ENCODE measurements at regions not wholly inside any gene's neighbourhood (a gene's known extent, or its start where the extent isn't known, plus 50 kb on each side); places are given as distances from the start of the nearest gene placed in this dataset.
"Not testable (repeated sequence)": the region's sequence is repeated elsewhere in the genome, so short reads cannot be mapped to it uniquely, and the experiment has no call there.

DNA sequence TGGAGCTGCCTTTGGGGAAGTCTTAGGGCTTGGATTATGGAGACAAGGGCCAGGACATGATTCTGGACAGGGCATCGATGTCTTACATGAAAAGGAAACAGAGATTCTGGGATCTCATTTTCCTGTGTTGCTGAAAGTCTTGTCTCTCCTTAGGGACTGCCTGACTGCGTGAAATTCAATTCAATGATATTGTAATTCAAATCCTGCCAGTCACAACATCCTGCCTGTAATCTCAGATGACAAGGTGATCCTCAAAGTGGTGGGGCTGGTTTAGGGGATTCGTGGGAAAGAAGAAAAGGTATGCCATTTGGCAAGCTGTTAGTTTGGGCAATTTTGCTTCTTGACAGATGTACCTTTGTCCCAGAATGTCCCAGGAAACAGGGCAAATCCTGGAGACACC is 129.1 kb downstream of the KBTBD8 start:
- DNase-seq = no peak
- in situ Hi-C loops (cut with MboI; ENCODE audit: low pct_unique_long_range_greater_than_20kb, low sequenced_read_pairs) = no loop called here

DNA sequence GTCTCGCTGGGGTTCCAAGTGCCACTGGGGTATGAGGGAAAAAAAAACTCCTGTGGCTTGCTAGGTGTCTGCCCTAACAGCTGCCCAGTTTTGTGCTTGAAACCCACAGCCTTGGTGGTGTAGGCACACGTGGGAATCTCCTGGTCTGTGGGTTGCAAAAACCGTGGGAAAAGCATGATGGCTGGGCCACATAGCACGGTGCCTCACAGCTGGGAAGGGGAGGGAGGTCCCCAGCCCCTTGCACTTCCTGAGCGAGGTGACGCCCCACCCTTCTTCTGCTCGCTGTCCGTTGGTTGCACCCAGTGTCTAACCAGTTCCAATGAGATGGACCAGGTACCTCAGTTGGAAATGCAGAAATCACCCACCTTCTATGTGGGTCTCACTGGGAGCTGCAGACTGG is 144.3 kb downstream of the KBTBD8 start:
- in situ Hi-C loops (cut with MboI; ENCODE audit: low pct_unique_long_range_greater_than_20kb, low sequenced_read_pairs) = no loop called here
- DNase-seq = no peak

DNA sequence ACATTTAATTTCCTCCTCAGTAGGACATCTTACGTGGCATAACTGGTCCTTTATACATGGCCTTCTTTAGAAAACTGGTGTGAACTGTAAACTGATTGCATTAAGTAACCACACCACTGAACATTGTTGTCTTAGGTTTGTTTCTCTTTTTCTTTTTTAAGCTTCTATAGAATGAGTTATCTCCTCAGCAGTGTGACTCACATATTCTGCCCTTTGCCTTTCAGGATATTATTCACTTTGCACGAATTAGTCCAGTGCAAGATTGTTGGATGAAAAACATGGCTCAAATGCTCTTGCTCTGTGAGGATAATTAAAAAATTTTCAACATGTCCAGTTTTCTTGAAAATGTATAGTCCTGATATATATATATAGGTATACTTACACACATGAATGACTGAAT is 147.6 kb downstream of the KBTBD8 start:
- DNase-seq = no peak
- in situ Hi-C loops (cut with MboI; ENCODE audit: low pct_unique_long_range_greater_than_20kb, low sequenced_read_pairs) = no loop called here

DNA sequence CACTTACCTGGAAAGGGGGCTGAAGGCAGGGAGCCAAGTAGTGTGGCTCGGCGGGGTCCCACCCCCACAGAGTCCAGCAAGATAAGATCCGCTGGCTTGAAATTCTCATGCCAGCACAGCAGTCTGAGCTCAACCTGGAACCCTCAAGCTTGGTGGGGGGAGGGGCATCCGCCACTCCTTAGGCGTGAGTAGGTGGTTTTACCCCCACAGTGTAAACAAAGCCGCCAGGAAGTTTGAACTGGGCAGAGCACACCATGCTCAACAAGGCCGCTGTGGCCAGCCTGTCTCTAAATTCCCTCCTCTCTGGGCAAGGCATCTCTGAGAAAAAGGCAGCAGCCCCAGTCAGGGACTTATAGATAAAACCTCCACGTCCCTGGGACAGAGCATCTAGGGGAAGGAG is 156.3 kb downstream of the KBTBD8 start:
- in situ Hi-C loops (cut with MboI; ENCODE audit: low pct_unique_long_range_greater_than_20kb, low sequenced_read_pairs) = no loop called here
- DNase-seq = no peak

DNA sequence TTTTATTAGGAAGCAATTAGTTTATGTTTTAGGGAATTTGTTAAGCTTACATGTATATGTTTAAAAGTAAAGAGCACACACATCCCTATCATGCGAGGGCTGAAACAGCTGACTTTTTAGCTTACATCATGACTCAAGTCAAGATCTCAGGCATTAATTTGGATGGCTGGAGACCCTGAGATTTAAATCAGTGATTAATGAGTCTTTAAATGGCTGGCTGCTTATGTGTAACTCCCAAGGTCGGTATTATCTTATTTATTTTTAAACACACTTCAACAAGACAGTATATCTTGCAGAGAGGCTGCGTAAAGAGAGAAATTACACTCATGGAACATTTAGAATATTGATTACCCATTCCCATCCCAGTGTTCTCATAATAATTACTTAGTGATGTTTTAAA is 169.4 kb downstream of the KBTBD8 start:
- no peak for DNase-seq
- in situ Hi-C loops (cut with MboI; ENCODE audit: low pct_unique_long_range_greater_than_20kb, low sequenced_read_pairs) = no loop called here

DNA sequence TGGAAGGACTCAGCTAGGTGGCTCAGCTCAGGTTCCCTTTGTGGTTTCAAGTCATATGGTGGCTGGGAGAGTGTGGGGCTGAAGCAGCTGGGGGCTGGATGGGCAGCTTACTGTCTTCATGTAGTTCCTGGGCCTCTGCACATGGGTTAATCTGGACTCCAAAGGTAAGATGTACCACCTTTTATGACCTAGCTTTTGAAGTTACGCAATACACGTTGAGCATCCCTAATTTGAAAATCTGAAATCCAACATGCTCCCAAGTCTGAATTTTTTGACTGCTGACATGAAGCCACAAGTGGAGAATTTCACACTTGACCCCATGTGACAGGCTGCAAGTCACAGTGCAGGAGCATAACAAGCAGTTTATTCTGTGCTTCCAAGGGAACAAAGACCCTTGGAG is 173.7 kb downstream of the KBTBD8 start:
- DNase-seq = no peak
- in situ Hi-C loops (cut with MboI; ENCODE audit: low pct_unique_long_range_greater_than_20kb, low sequenced_read_pairs) = no loop called here

DNA sequence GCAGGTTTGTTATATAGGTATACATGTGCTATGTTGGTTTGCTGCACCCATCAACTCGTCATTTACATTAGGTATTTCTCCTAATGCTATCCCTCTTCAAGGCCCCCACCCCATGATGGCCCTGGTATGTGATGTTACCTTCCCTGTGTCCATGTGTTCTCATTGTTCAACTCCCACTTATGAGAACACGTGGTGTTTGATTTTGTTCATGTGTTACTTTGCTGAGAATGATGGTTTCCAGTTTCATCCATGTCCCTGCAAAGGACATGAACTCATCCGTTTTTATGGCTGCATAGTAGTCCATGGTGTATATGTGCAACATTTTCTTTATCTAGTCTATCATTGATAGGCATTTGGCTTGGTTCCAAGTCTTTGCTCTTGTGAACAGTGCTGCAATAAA is 175.0 kb downstream of the KBTBD8 start:
- in situ Hi-C loops (cut with MboI; ENCODE audit: low pct_unique_long_range_greater_than_20kb, low sequenced_read_pairs) = not testable (repeated sequence)

DNA sequence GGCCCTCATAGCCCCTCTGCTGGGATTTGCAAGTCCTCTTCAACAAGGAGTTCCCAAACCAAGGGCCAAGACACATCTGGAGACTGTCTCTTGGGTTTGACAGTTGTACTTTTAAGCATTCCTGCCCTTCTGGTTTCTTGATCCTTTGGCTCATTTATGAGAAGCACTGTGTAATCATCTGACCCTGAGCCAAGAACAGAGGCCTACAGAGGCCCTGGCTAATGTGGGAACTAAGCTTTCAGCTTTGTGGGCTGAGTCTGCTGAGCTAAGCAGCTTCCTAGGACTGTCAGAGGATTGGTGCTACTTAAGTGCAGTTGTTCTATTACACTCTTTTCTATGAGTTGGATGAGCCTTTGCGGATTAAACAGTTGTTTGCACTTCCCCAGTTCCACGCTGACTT is 178.3 kb downstream of the KBTBD8 start:
- DNase-seq = no peak
- in situ Hi-C loops (cut with MboI; ENCODE audit: low pct_unique_long_range_greater_than_20kb, low sequenced_read_pairs) = no loop called here

More for the DNA sequence above, 175.0 kb downstream of the KBTBD8 start:
- DNase-seq = not testable (repeated sequence)

DNA sequence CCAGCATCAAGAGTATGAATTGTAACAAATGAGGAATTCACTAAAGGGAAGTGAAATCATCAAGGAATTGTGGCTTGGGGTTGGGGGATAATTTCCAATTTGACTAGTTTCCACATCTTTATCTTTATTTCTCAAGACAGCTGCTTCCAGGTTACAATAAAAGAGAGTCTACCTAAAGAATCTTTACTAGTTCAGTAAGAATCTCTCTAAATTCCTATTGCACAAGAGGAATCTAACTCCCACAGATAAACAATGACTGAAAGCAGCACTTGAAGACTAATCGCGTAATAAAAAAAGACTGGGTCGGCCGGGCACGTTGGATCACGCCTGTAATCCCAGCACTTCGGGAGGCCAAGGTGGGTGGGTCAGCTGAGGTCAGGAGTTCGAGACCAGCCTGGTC is 194.4 kb downstream of the KBTBD8 start:
- DNase-seq = no peak
- in situ Hi-C loops (cut with MboI; ENCODE audit: low pct_unique_long_range_greater_than_20kb, low sequenced_read_pairs) = no loop called here

DNA sequence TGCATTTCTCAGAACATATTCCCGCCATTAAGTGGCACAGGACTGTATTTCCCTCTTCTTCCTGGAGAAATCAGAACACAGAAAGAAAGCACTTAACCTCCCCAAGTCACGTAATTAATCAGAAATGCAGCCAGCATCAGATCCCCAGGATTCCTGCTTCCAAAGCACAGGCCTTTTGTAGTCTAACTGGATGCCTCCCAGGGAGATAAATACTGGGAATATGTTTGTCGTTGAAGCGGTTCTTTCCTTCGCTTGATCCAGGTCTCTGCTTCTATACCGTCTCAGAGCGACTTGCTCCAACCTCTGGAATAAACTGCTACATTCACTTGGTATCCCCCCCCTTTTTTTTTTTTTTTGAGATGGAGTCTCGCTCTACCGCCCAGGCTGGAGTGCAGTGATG is 198.6 kb downstream of the KBTBD8 start:
- DNase-seq = no peak
- in situ Hi-C loops (cut with MboI; ENCODE audit: low pct_unique_long_range_greater_than_20kb, low sequenced_read_pairs) = no loop called here

DNA sequence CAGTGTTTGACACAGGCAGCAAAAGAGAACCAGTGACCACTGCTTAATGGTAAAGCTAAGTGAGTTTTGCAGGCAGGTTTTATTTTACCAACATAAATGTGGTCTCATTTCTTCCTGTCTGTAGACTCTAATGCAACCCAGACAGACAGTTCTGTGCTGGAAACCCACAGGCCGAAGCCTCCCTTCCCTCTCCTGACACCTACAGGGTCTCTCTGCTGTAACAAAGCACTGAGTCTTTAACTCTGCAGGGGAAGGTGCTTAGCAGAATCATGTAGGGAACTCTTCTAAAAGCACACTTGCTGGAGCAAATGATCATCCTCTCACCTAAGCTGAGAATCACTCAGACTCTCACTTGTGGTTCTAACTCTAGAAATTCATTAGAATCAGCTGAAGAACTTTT is 200.3 kb downstream of the KBTBD8 start:
- in situ Hi-C loops (cut with MboI; ENCODE audit: low pct_unique_long_range_greater_than_20kb, low sequenced_read_pairs) = no loop called here
- DNase-seq = no peak

DNA sequence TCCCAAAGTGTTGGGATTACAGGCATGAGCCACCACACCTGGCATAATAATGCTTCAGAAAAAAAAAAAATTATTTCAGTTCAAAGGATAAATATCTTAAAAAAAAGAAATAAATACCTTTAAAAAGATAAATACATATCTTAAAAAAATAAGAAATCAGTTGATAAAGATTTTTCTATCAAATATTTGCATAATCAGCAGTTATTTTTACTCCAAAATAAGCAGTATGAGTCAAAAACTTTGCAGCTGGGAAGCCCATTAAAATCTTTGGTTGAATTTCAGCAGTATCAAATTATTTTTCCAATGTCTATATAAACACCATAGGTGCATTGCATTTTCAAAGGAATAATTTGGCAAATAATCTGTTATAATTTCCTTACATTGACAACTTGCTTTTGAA is 202.5 kb downstream of the KBTBD8 start:
- in situ Hi-C loops (cut with MboI; ENCODE audit: low pct_unique_long_range_greater_than_20kb, low sequenced_read_pairs) = no loop called here

DNA sequence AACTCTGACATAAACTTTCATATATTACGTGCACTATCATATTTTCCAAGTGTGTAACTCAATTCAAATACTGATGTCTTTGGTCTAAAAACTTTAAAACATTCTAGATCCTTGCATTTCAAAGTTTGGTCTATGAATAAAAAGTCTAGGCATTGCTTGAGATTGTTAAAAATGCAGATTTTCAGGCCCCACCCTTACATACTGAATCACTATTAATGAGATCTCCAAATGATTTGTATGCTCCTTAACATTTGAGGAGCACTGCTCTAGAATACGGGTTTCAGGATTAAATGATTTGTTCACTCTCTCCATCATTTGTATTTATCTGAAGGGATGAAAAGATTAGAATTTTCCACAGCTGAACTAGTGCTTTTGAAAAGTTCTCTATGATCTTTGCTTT is 202.9 kb downstream of the KBTBD8 start:
- in situ Hi-C loops (cut with MboI; ENCODE audit: low pct_unique_long_range_greater_than_20kb, low sequenced_read_pairs) = no loop called here
- DNase-seq = no peak

More for the DNA sequence above, 202.5 kb downstream of the KBTBD8 start:
- no peak for DNase-seq

DNA sequence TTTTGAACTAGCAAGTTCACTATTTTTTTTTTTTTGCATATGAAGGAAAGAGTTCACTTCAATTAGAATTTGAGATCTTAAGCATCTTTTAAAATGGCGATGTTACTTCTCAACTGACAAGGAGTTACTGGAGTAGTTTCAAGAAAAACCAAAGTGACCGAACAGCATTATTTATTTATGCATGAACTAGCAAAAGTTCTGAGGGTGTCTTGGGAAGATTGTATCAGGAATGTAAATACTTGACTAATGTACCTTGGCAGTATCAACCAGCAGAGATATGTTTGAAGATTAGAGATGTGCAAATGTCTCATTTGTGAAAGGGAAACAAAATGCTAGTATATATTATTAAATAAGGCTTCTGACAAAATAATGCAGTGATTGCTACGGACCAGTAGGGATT is 203.9 kb downstream of the KBTBD8 start:
- in situ Hi-C loops (cut with MboI; ENCODE audit: low pct_unique_long_range_greater_than_20kb, low sequenced_read_pairs) = no loop called here
- no peak for DNase-seq

DNA sequence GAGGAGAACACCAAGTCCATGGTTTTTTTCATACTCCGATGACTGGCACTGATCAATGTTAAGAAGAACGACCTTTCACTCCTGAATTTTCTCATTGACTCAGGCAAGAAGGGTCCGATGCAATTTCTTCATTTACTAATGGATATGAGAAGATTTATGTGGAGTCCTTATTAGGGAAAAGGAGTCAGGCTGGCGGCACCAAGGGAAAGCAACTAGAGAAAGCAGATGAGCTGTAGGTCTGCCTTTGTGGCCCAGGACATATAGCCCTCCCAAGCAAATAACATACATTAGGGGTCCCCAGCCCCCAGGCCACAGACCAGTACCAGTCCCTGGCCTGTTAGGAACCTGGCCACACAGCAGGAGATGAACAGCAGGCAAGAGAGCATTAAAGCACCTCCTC is 206.8 kb downstream of the KBTBD8 start:
- in situ Hi-C loops (cut with MboI; ENCODE audit: low pct_unique_long_range_greater_than_20kb, low sequenced_read_pairs) = no loop called here

DNA sequence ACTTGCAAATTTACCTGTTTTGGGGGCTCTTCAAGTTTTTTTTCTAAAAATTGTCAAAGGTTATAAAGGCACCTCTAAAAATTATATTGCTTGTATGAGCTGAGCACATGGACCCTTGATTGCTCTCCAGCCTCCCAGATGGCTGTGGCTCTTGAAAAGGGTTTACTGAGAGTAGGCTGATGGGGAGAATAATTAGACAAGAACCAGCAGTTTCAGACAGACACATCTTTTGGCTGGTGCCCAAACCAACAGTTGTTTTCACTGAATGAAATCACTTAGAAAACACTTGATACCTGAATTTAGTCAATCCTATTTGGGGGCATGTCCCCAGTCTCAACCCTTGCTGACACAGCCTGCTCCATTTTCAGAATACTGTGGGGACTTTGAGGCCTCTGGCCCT is 217.6 kb downstream of the KBTBD8 start:
- DNase-seq = no peak
- in situ Hi-C loops (cut with MboI; ENCODE audit: low pct_unique_long_range_greater_than_20kb, low sequenced_read_pairs) = no loop called here

More for the DNA sequence above, 206.8 kb downstream of the KBTBD8 start:
- DNase-seq = no peak

DNA sequence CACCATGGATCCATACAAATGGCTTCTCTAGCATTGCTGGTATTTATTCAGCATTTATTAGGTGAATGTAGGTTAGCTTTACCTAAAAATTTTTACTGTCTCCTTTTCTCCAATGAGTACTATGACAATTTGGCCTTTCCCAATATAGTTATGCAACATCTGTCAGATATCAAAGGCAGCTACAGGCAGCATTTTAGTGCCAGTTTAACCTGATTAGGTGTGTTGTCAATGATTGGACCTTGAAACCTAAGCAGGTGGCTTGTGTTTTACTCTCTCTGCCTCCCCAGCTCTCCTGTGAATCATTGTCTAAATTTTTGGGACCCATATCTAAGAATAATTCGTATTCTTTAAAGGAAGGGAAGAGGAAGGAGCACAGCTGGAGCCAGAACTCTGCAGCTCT is 228.9 kb downstream of the KBTBD8 start:
- in situ Hi-C loops (cut with MboI; ENCODE audit: low pct_unique_long_range_greater_than_20kb, low sequenced_read_pairs) = no loop called here

DNA sequence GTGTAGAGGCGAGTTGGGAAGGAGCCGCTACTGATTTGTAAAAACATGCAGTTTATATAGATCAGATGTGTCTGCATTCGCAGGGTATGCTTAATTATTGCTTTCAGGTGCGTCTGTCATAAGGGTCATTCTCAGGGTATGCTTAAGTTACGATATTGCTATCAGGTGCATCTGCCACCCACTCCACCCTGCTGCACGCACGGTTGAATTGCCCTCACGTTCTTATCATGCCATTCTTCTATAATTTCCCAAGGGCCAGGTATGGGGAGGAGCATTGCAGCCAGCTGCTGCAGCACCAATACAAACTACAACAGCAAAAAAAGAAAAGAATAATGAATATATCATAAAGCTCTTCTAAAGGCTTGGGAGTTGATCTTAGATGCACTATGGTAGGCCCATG is 230.0 kb downstream of the KBTBD8 start:
- DNase-seq = no peak
- in situ Hi-C loops (cut with MboI; ENCODE audit: low pct_unique_long_range_greater_than_20kb, low sequenced_read_pairs) = no loop called here

More for the DNA sequence above, 228.9 kb downstream of the KBTBD8 start:
- no peak for DNase-seq

DNA sequence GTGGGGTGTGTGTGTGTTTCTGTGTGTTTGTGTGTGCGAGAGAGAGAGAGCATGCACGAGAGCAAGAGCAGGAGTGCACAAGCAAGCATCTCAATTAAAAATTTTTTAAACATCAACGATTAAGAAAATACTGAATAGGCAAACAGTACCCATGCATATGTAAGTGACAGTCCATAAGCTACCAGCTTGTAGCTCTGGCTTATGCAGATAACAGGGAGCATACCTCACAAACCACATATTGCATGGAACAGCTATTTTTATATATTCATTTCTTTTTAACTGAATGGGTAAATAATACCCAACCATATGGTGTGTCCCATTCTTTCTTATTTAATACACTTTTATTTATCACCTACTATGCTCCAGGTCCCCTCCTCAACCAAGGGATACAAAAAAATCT is 234.5 kb downstream of the KBTBD8 start:
- DNase-seq = no peak
- in situ Hi-C loops (cut with MboI; ENCODE audit: low pct_unique_long_range_greater_than_20kb, low sequenced_read_pairs) = no loop called here

DNA sequence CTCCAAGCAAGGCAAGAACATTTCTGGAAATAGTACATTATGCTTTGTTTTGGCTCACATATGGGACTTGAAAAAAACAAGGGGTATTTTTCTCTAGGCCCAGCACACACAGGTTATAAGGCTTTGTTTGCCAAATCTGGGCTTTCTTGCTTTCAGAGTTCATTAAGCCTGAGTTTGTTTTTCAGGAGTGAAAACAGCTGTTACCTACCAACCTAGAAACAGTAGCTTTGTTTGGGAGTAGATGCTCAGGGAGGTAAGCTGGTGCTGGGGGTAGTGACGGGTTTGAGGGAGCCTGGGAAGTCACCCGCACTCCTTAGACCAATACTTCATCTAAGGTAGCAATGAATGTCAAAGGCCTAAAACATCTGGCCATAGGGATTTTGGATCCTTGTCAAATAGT is 241.2 kb downstream of the KBTBD8 start:
- in situ Hi-C loops (cut with MboI; ENCODE audit: low pct_unique_long_range_greater_than_20kb, low sequenced_read_pairs) = no loop called here
- no peak for DNase-seq

DNA sequence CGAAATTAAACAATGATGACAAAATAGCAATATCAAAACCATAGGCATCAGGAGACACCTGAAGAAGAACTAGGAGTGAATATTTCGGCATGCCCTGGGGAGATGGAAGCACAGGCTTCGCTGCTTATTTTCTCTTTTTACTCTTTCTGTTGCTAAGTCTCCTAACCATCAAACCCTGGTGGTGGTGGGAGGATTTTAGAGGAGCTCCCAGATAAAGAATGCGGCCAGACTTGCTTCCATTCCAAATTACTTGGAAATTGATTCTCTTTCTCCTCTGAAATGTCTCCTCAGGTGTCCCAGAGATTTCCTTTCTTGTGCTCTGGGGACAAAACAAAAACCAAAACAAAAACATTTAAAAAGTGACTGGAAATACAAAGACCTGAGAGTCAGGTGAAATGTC is 243.0 kb downstream of the KBTBD8 start:
- DNase-seq = no peak
- in situ Hi-C loops (cut with MboI; ENCODE audit: low pct_unique_long_range_greater_than_20kb, low sequenced_read_pairs) = no loop called here

DNA sequence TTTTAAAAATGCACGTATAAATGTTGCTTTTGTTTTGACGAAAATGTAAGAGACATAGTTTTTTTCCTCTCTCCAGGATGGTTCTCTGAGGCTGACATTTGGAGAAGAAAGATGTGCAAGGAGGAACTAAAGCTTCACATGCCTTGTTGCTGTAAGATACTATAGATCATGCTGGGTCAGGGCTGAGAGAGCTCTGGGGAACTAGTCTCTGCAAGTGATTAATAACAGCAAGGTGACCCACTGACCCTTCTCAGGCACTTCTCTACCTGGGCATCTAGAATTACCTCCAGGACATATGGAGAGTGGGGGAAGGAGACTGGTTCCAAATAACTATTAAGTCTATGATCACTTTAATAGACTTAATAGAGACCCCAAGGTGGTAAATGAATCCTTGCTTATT is 246.0 kb downstream of the KBTBD8 start:
- in situ Hi-C loops (cut with MboI; ENCODE audit: low pct_unique_long_range_greater_than_20kb, low sequenced_read_pairs) = no loop called here
- no peak for DNase-seq
